ENCODE measurements at regions not wholly inside any gene's neighbourhood (a gene's known extent, or its start where the extent isn't known, plus 50 kb on each side); places are given as distances from the start of the nearest gene placed in this dataset.

DNA sequence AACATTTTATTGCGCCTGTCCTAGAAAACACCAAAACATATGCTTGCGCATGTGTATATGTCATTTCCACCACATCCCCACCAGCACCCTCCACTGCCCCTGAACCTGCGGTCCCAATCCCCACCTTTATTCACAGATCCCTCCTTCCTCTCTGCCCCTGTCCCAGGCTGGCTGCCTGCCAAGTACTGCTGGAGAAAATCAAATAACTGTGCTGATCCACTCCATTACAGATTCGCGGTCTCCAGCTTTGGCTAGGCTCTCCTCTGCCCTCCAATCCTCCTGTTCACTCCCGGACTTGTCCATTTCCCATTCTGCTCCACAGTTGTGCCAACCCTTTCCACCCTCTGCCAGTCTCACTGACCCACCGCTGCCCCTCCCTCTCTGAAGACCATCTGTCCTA is 59.3 kb upstream of the GJB5 start (continued):
- TF ChIP-seq, protein P1, sequence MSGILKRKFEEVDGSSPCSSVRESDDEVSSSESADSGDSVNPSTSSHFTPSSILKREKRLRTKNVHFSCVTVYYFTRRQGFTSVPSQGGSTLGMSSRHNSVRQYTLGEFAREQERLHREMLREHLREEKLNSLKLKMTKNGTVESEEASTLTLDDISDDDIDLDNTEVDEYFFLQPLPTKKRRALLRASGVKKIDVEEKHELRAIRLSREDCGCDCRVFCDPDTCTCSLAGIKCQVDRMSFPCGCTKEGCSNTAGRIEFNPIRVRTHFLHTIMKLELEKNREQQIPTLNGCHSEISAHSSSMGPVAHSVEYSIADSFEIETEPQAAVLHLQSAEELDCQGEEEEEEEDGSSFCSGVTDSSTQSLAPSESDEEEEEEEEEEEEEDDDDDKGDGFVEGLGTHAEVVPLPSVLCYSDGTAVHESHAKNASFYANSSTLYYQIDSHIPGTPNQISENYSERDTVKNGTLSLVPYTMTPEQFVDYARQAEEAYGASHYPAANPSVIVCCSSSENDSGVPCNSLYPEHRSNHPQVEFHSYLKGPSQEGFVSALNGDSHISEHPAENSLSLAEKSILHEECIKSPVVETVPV (CRISPR knock-in tag; IDR thresholded peaks at IDR 0.05), result no peak
- no peak for TF ChIP-seq CSDC2 (CRISPR knock-in tag; IDR thresholded peaks at IDR 0.05)
- no peak for TF ChIP-seq ARNTL (CRISPR knock-in tag; IDR thresholded peaks at IDR 0.05; ENCODE audit: borderline replicate concordance, low read depth)
- TF ChIP-seq ZNF70 (CRISPR knock-in tag; IDR thresholded peaks at IDR 0.05), result no peak
- TF ChIP-seq TOX (CRISPR knock-in tag; IDR thresholded peaks at IDR 0.05; ENCODE audit: borderline replicate concordance), result no peak

DNA sequence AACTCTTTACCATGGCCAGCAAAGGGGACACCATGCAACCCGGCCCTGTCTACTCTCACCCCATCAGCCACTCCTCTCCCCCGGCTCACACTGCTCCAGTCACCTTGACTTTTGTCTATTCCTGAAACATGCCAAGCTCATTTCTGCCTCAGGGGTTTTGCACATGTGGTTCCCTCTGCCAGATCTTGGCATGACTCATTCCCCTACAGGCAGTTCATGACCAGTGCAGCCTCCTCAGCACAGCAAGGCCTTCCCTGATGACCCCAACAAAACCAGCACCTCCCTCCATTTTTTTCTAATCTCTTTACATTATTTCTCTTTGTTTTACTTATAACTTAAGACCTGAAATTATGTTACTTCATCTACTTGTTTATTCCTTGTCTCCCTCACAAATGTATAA is 58.6 kb upstream of the GJB5 start:
- TF ChIP-seq ZFP3 (CRISPR knock-in tag; IDR thresholded peaks at IDR 0.05), result no peak
- TF ChIP-seq, protein P2, sequence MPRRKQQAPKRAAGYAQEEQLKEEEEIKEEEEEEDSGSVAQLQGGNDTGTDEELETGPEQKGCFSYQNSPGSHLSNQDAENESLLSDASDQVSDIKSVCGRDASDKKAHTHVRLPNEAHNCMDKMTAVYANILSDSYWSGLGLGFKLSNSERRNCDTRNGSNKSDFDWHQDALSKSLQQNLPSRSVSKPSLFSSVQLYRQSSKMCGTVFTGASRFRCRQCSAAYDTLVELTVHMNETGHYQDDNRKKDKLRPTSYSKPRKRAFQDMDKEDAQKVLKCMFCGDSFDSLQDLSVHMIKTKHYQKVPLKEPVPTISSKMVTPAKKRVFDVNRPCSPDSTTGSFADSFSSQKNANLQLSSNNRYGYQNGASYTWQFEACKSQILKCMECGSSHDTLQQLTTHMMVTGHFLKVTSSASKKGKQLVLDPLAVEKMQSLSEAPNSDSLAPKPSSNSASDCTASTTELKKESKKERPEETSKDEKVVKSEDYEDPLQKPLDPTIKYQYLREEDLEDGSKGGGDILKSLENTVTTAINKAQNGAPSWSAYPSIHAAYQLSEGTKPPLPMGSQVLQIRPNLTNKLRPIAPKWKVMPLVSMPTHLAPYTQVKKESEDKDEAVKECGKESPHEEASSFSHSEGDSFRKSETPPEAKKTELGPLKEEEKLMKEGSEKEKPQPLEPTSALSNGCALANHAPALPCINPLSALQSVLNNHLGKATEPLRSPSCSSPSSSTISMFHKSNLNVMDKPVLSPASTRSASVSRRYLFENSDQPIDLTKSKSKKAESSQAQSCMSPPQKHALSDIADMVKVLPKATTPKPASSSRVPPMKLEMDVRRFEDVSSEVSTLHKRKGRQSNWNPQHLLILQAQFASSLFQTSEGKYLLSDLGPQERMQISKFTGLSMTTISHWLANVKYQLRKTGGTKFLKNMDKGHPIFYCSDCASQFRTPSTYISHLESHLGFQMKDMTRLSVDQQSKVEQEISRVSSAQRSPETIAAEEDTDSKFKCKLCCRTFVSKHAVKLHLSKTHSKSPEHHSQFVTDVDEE (CRISPR knock-in tag; IDR thresholded peaks at IDR 0.05), result no peak
- TF ChIP-seq, protein P3, sequence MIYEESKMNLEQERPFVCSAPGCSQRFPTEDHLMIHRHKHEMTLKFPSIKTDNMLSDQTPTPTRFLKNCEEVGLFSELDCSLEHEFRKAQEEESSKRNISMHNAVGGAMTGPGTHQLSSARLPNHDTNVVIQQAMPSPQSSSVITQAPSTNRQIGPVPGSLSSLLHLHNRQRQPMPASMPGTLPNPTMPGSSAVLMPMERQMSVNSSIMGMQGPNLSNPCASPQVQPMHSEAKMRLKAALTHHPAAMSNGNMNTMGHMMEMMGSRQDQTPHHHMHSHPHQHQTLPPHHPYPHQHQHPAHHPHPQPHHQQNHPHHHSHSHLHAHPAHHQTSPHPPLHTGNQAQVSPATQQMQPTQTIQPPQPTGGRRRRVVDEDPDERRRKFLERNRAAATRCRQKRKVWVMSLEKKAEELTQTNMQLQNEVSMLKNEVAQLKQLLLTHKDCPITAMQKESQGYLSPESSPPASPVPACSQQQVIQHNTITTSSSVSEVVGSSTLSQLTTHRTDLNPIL (CRISPR knock-in tag; IDR thresholded peaks at IDR 0.05; ENCODE audit: low read depth), result no peak
- no peak for TF ChIP-seq OSR1 (CRISPR knock-in tag; IDR thresholded peaks at IDR 0.05)
- no peak for TF ChIP-seq ZNF565 (CRISPR knock-in tag; conservative IDR thresholded peaks at IDR 0.05; ENCODE audit: low read depth)
- no peak for TF ChIP-seq BACH2 (CRISPR knock-in tag; IDR thresholded peaks at IDR 0.05; ENCODE audit: borderline replicate concordance)
- TF ChIP-seq TOX (CRISPR knock-in tag; IDR thresholded peaks at IDR 0.05; ENCODE audit: borderline replicate concordance), result no peak
- no peak for TF ChIP-seq ZNF70 (CRISPR knock-in tag; IDR thresholded peaks at IDR 0.05)
- TF ChIP-seq, protein P1 (CRISPR knock-in tag; IDR thresholded peaks at IDR 0.05), result no peak
- no peak for TF ChIP-seq SNAI2 (CRISPR knock-in tag; IDR thresholded peaks at IDR 0.05)
- no peak for TF ChIP-seq PPARA (CRISPR knock-in tag; IDR thresholded peaks at IDR 0.05; ENCODE audit: borderline replicate concordance)
- no peak for TF ChIP-seq ZNF8 (CRISPR knock-in tag; IDR thresholded peaks at IDR 0.05)
- TF ChIP-seq, protein P4, sequence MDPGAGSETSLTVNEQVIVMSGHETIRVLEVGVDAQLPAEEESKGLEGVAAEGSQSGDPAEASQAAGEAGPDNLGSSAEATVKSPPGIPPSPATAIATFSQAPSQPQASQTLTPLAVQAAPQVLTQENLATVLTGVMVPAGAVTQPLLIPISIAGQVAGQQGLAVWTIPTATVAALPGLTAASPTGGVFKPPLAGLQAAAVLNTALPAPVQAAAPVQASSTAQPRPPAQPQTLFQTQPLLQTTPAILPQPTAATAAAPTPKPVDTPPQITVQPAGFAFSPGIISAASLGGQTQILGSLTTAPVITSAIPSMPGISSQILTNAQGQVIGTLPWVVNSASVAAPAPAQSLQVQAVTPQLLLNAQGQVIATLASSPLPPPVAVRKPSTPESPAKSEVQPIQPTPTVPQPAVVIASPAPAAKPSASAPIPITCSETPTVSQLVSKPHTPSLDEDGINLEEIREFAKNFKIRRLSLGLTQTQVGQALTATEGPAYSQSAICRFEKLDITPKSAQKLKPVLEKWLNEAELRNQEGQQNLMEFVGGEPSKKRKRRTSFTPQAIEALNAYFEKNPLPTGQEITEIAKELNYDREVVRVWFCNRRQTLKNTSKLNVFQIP (CRISPR knock-in tag; IDR thresholded peaks at IDR 0.05; ENCODE audit: borderline replicate concordance, low read depth), result no peak
- TF ChIP-seq ZC3H10 (CRISPR knock-in tag; IDR thresholded peaks at IDR 0.05), result no peak
- TF ChIP-seq RARB (CRISPR knock-in tag; IDR thresholded peaks at IDR 0.05), result no peak
- no peak for TF ChIP-seq ESRRG (CRISPR knock-in tag; IDR thresholded peaks at IDR 0.05)
- no peak for ATAC-seq

DNA sequence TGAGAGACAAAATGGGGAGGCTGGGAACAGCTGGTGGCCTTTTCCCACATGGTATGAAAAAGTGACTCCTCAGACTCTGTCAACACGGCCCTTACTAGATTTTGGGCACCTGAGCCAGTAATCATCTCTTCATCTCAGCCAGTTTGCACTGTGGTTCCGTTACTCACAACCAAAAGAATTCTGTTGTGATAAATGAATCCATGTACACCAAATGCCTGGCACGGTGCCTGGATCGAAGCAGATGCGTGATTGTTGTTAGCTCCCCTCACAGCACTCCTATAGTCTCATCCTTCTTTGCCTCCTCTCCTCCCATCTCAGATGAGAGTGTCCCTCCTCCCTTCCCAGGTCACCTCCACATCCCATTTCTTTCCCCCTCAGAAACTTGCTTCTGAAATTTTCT is 57.9 kb upstream of the GJB5 start:
- no peak for ATAC-seq
- no peak for TF ChIP-seq GLIS3 (CRISPR knock-in tag; IDR thresholded peaks at IDR 0.05)
- TF ChIP-seq PPARA (CRISPR knock-in tag; IDR thresholded peaks at IDR 0.05; ENCODE audit: borderline replicate concordance), result no peak
- no peak for TF ChIP-seq TOX (CRISPR knock-in tag; IDR thresholded peaks at IDR 0.05; ENCODE audit: borderline replicate concordance)
- no peak for TF ChIP-seq TCF4 (CRISPR knock-in tag; IDR thresholded peaks at IDR 0.05; ENCODE audit: borderline replicate concordance)
- no peak for TF ChIP-seq ARNTL (CRISPR knock-in tag; IDR thresholded peaks at IDR 0.05; ENCODE audit: borderline replicate concordance, low read depth)
- TF ChIP-seq ESRRG (CRISPR knock-in tag; IDR thresholded peaks at IDR 0.05), result no peak
- no peak for TF ChIP-seq ZNF565 (CRISPR knock-in tag; conservative IDR thresholded peaks at IDR 0.05; ENCODE audit: low read depth)
- TF ChIP-seq ISL1 (CRISPR knock-in tag; IDR thresholded peaks at IDR 0.05), result no peak
- TF ChIP-seq ZNF8 (CRISPR knock-in tag; IDR thresholded peaks at IDR 0.05), result no peak
- TF ChIP-seq OSR1 (CRISPR knock-in tag; IDR thresholded peaks at IDR 0.05), result no peak
- TF ChIP-seq, protein P2 (CRISPR knock-in tag; IDR thresholded peaks at IDR 0.05), result no peak
- TF ChIP-seq ZFP30 (CRISPR knock-in tag; IDR thresholded peaks at IDR 0.05), result no peak
- TF ChIP-seq, protein P4 (CRISPR knock-in tag; IDR thresholded peaks at IDR 0.05; ENCODE audit: borderline replicate concordance, low read depth), result no peak
- TF ChIP-seq, protein P1 (CRISPR knock-in tag; IDR thresholded peaks at IDR 0.05), result no peak
- no peak for TF ChIP-seq ZNF70 (CRISPR knock-in tag; IDR thresholded peaks at IDR 0.05)
- no peak for TF ChIP-seq ZFP3 (CRISPR knock-in tag; IDR thresholded peaks at IDR 0.05)
- TF ChIP-seq SNAI2 (CRISPR knock-in tag; IDR thresholded peaks at IDR 0.05), result no peak
